Endothelial cell of umbilical vein (primary cell): ENCODE measurements at regions not wholly inside any gene's neighbourhood (a gene's known extent, or its start where the extent isn't known, plus 50 kb on each side); places are given as distances from the start of the nearest gene placed in this dataset.

Experiments
- BruUV-seq: library from RNA; stranded (reverse); fragments of 400-500 nt; replicated peaks from 2 replicates; lab custom pipeline; 2021; lab: Mats Ljungman, UMichigan
- CTCF ChIA-PET: fragments of 300-600, 350-600 bp; sonication (Branson Sonifier 250); formaldehyde crosslinking; loops from one replicate; lab custom pipeline; 2021; ENCODE audit warnings: antibody characterized with exemption, inconsistent platforms; lab: Charles Lee
- POLR2A ChIA-PET: fragments of 300-600, 350-600 bp; sonication (Branson Sonifier 250); formaldehyde crosslinking; loops from one replicate; lab custom pipeline; 2021; ENCODE audit warnings: antibody characterized with exemption, inconsistent platforms; lab: Charles Lee
- DNase-seq: peaks from one replicate; pipeline ENCODE4 v3.0.0-alpha.2; 2011; ENCODE audit warnings: low read depth, low spot score
- FAIRE-seq: peaks from 2 replicates; lab custom pipeline; 2011; peaks lifted over from hg19 to GRCh38; lab: Jason Lieb, UNC
- H2AFZ ChIP-seq: 2 replicates; pipeline ENCODE4 v1.6.0; 2012; ENCODE audit warnings: low read depth, low read length, control low read depth, inconsistent platforms
- H3K27ac ChIP-seq: 2 replicates; pipeline ENCODE4 v1.5.1; 2011; ENCODE audit warnings: low read depth, mild to moderate bottlenecking, control low read depth, low read length, moderate library complexity; ENCODE audit not compliant: insufficient read depth
- H3K27me3 ChIP-seq, 2 experiments: 2 replicates each; pipeline versions ENCODE4 v1.6.0 to v1.6.1; 2011; ENCODE audit warnings: low read length in 2 of 2, mixed read lengths in 1 of 2; ENCODE audit not compliant: control insufficient read depth in 2 of 2, insufficient read depth in 2 of 2
- H3K36me3 ChIP-seq, 2 experiments: 2 replicates in 1 of 2; 3 replicates in 1 of 2; pipeline ENCODE4 v1.5.1; 2011; ENCODE audit warnings: low read length in 2 of 2, mild to moderate bottlenecking in 1 of 2, moderate library complexity in 1 of 2; ENCODE audit not compliant: control insufficient read depth in 2 of 2, insufficient read depth in 2 of 2; ENCODE audit errors: extremely low read depth in 1 of 2
- H3K4me1 ChIP-seq: 3 replicates; pipeline ENCODE4 v1.5.1; 2011; ENCODE audit warnings: mild to moderate bottlenecking, low read length; ENCODE audit not compliant: control insufficient read depth, insufficient read depth; ENCODE audit errors: extremely low read depth
- H3K4me2 ChIP-seq: 2 replicates; pipeline ENCODE4 v1.6.1; 2011; ENCODE audit warnings: low read length, control low read depth, mixed read lengths; ENCODE audit not compliant: insufficient read depth
- H3K4me3 ChIP-seq, 3 experiments: fragments of 200-600 bp in 1 of 3; sonication (generic), shearing (Covaris generic) in 1 of 3; replicated peaks in 1 of 3; 2 replicates each; pipeline ENCODE4 v1.5.1; 2011 to 2016; ENCODE audit warnings: control low read depth in 3 of 3, low read length in 3 of 3, mild to moderate bottlenecking in 2 of 3, inconsistent platforms in 1 of 3, low read depth in 1 of 3, moderate library complexity in 1 of 3; ENCODE audit not compliant: insufficient read depth in 1 of 3
- H3K79me2 ChIP-seq: 2 replicates; pipeline ENCODE4 v1.6.0; 2012; ENCODE audit warnings: low read length, inconsistent platforms; ENCODE audit not compliant: control insufficient read depth, insufficient read depth
- H3K9ac ChIP-seq: replicated peaks from 2 replicates; pipeline ENCODE3; 2011; ENCODE audit warnings: low read length, control low read depth; ENCODE audit not compliant: insufficient read depth; ENCODE audit errors: extremely low read depth
- H3K9me1 ChIP-seq: replicated peaks from 3 replicates; pipeline ENCODE4 v1.6.0; 2011; ENCODE audit warnings: mild to moderate bottlenecking, low read length; ENCODE audit not compliant: control insufficient read depth, insufficient read depth; ENCODE audit errors: extremely low read depth
- H3K9me3 ChIP-seq: replicated peaks from 2 replicates; pipeline ENCODE4 v1.5.1; 2012; ENCODE audit warnings: low read length, inconsistent platforms; ENCODE audit not compliant: control insufficient read depth, insufficient read depth
- H4K20me1 ChIP-seq: replicated peaks from 2 replicates; pipeline ENCODE3; 2011; ENCODE audit warnings: mild to moderate bottlenecking, low read length; ENCODE audit not compliant: control insufficient read depth, insufficient read depth; ENCODE audit errors: extremely low read depth
- CTCF ChIP-seq, 2 donors: IDR thresholded peaks; 1 replicate in 1 of 2; 2 replicates in 1 of 2; pipeline ENCODE4 v1.5.1; 2011; ENCODE audit warnings: low read length in 2 of 2, mild to moderate bottlenecking in 2 of 2, moderate library complexity in 2 of 2, control low read depth in 1 of 2, inconsistent platforms in 1 of 2, low read depth in 1 of 2; ENCODE audit not compliant: insufficient read depth in 1 of 2; ENCODE audit errors: extremely low read depth in 1 of 2
- FOS ChIP-seq: IDR thresholded peaks from 2 replicates; pipeline ENCODE4 v1.6.1; 2011; ENCODE audit warnings: mild to moderate bottlenecking, low read length, moderate library complexity, borderline replicate concordance; ENCODE audit not compliant: insufficient read depth
- MAX ChIP-seq: IDR thresholded peaks from 2 replicates; pipeline ENCODE4 v1.6.1; 2011; ENCODE audit not compliant: insufficient read depth, insufficient read length
- POLR2A ChIP-seq: IDR thresholded peaks from 2 replicates; pipeline ENCODE4 v1.6.1; 2012; ENCODE audit warnings: low read depth, mild to moderate bottlenecking, control low read depth, low read length
- POLR2AphosphoS5 ChIP-seq: IDR thresholded peaks from 2 replicates; pipeline ENCODE4 v1.6.1; 2012; ENCODE audit warnings: low read depth, mild to moderate bottlenecking, control low read depth, low read length, moderate library complexity; ENCODE audit not compliant: insufficient read depth
- dilution Hi-C: fragments of 300-500 bp; cut with MboI; formaldehyde crosslinking; loops from one replicate; pipeline ENCODE4 v1.15.0; 2019; ENCODE audit warnings: low sequenced_read_pairs; ENCODE audit not compliant: extremely low pct_ligation_motif_present
- intact Hi-C: fragments of 100-400 bp; cut with micrococcal nuclease; formaldehyde crosslinking; loops from one replicate; pipeline ENCODE4 v1.10.0; 2022

- Histone ChIP-seq H3K27me3 (no peaks in the 10 kb centered on the region), H3K4me2 (no peak overlapping the region), H3K9ac (no peak overlapping the region), H4K20me1 (no peaks in the 10 kb centered on the region), H3K36me3 (no peaks in the 10 kb centered on the region), H2AFZ (no peak overlapping the region), H3K9me1 (no peaks in the 10 kb centered on the region), H3K4me3 (no peak overlapping the region), H3K4me1 (no peaks in the 10 kb centered on the region), H3K79me2 (no peaks in the 10 kb centered on the region), H3K9me3 (peaks cover 4% of the 10 kb centered on the region), H3K27ac (no peak overlapping the region)
- no peak for TF ChIP-seq POLR2AphosphoS5
- TF ChIP-seq POLR2A = no peak
- TF ChIP-seq MAX = no peak
- no peak for TF ChIP-seq CTCF (IDR thresholded peaks at IDR 0.05; ENCODE audit: extremely low read depth in 1 of 2, insufficient read depth in 1 of 2, low read depth in 1 of 2, low read length in 2 of 2)
- no TSS peak for BruUV-seq
- intact Hi-C loops = no loop called here
- ChIA-PET CTCF (no interaction called here), POLR2A (no interaction called here)
- dilution Hi-C loops = no loop called here
- no peak for FAIRE-seq
- DNase-seq = no peak
Observed at GRCh38 chr5:175811589-175811988, 59.8 kb upstream of the CPLX2 start.

GRCh38 chr5:175813943-175814630 lies 57.3 kb upstream of the CPLX2 start:
- Histone ChIP-seq H3K4me3 (no peak overlapping the region), H3K4me2 (no peak overlapping the region), H3K9ac (no peak overlapping the region), H3K27me3 (no peaks in the 10 kb centered on the region), H3K27ac (no peak overlapping the region), H4K20me1 (no peaks in the 10 kb centered on the region), H3K9me1 (no peaks in the 10 kb centered on the region), H3K4me1 (no peaks in the 10 kb centered on the region), H3K79me2 (no peaks in the 10 kb centered on the region), H3K9me3 (peaks cover 4% of the 10 kb centered on the region), H2AFZ (no peak overlapping the region), H3K36me3 (no peaks in the 10 kb centered on the region)
- intact Hi-C loops = no loop called here
- FAIRE-seq (no peak), DNase-seq (no peak)
- BruUV-seq = no TSS peak
- dilution Hi-C loops = no loop called here
- ChIA-PET POLR2A (no interaction called here), CTCF (no interaction called here)
- no peak for TF ChIP-seq FOS
